Mammary epithelial cell (primary cell): ENCODE measurements at regions not wholly inside any gene's neighbourhood (a gene's known extent, or its start where the extent isn't known, plus 50 kb on each side); places are given as distances from the start of the nearest gene placed in this dataset.

Experiments used
- CTCF ChIP-seq, 2 donors: IDR thresholded peaks in 1 of 2; conservative IDR thresholded peaks in 1 of 2; 2 replicates each; pipeline ENCODE4 v1.5.1; 2011 to 2012; ENCODE audit warnings: inconsistent platforms in 2 of 2, low read length in 2 of 2, mild to moderate bottlenecking in 2 of 2, control low read depth in 1 of 2, low read depth in 1 of 2; ENCODE audit not compliant: insufficient read depth in 1 of 2; ENCODE audit errors: extremely low read depth in 1 of 2
- EZH2 ChIP-seq: IDR thresholded peaks from 2 replicates; pipeline ENCODE4 v1.6.1; 2012; ENCODE audit warnings: low read length, inconsistent platforms, borderline replicate concordance

DNA sequence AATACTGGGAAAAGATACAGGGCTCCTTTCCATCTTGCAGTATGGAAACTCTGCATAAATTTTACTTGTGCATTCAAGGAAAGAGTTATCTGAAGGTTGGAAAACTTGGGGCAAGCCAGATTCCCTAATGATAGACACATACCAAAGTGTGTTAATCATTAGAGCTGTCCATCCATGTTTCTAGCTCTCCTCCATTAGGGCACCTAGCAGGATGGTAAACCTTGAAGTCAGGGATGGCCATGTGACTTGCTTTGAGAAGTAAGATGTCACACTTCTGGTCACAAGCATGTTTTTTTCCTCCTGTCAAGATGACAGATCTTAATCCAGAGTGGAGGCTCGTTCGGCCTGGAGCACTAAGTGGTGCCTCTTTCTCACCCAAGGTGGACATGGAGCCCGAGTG is 241.9 kb upstream of the RUNX1 start:
- no peak for TF ChIP-seq CTCF (conservative IDR thresholded peaks at IDR 0.05 in 1 of 2, IDR thresholded peaks at IDR 0.05 in 1 of 2; ENCODE audit: extremely low read depth in 1 of 2, insufficient read depth in 1 of 2, low read depth in 1 of 2, low read length in 2 of 2)
- TF ChIP-seq EZH2: no peak
